ENCODE measurements at regions not wholly inside any gene's neighbourhood (a gene's known extent, or its start where the extent isn't known, plus 50 kb on each side); places are given as distances from the start of the nearest gene placed in this dataset.
A peak's percentile ranks its signal among the peaks of the same experiment; 100 is the strongest.

- Histone ChIP-seq H3K27me3 (no peaks in the 10 kb centered on the region), H3K27ac (peak overlapping the region; percentile 0 to 23), H3K36me3 (no peaks in the 10 kb centered on the region), H3K4me3 (no peak overlapping the region), H3K4me1 (no peaks in the 10 kb centered on the region), H3K9me3 (no peaks in the 10 kb centered on the region)
- DNase-seq (ENCODE audit: low spot score in 2 of 2), result no peak
- intact Hi-C loops (cut with DNase I), result no loop called here
- no peak for TF ChIP-seq CTCF (IDR thresholded peaks at IDR 0.05)
Observed at GRCh38 chrX:13152518-13153185, 108.2 kb upstream of the FAM9C start.

DNA sequence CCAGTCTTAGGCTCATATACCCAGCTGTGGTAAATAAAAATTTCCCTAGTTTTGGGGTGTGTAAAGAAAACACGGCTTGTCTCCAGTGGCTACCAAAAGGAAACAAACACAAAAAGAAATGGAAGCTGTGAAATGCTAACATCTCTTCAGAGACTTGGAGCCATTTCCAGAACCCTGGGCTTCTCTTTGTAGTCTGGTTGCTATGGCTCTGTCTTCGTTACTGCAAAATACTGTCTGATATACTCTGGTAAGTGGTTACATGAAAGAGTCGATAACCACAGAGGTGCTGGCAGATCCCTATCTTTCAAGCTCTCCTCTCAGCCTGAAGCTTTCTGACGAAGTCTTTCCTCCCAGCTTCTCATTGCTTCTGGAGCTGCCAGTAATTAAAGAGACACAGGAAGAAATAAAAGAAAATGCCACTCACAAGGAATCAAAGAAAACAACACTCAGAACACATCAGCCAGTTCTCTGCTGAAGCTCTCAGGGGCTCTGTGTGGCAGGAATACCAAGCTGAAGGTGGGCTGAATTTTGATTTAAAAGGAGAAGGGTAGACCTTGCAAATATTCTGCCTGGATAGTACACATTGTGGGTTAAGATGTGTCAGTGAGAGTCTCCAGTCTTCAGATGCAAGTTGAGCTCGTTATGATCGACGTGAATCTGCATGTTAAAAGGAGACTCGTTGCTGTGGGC lies 107.6 kb upstream of the FAM9C start:
- no peak for DNase-seq (ENCODE audit: low spot score in 2 of 2)
- intact Hi-C loops (cut with DNase I), result no loop called here
- Histone ChIP-seq H3K27me3 (no peaks in the 10 kb centered on the region), H3K4me1 (no peaks in the 10 kb centered on the region), H3K36me3 (no peaks in the 10 kb centered on the region), H3K4me3 (no peak overlapping the region), H3K27ac (peak overlapping the region; percentile 0 to 23), H3K9me3 (no peaks in the 10 kb centered on the region)
- no peak for TF ChIP-seq CTCF (IDR thresholded peaks at IDR 0.05)

DNA sequence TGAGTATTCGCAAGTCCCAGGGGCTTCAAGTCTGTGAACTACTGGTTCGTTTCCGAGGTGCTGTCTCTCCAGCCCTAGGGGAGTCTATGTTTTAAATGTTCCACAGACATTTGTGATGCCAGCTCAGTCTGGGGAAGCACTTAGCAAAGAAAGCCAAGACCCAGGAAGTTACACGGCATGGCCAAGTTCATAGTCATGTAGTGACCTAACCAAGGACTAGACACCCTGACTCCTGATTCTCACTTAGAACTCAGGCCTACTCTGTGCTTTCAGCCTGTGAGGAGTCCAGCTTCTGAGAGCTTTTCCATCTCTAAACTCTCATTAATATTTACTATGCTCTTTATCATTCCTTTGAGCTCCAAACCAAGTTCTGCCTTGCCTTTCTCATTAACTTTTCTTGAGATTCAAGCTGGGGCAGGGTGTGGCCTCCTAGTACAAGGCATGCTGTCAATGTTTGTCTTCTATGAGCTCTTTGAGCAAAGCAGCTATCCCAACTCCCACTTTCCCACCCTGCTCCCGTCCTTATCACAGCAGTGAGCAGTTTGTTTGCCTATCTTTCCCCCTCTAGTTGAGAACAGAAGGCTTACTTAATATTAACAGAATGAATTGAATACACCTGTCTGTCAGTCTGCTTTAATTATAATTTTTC lies 105.4 kb upstream of the FAM9C start:
- Histone ChIP-seq H3K36me3 (no peaks in the 10 kb centered on the region), H3K27me3 (no peaks in the 10 kb centered on the region), H3K4me1 (no peaks in the 10 kb centered on the region), H3K4me3 (no peak overlapping the region), H3K9me3 (no peaks in the 10 kb centered on the region), H3K27ac (peak overlapping the region; percentile 32 to 41)
- no peak for DNase-seq (ENCODE audit: low spot score in 2 of 2)
- TF ChIP-seq CTCF (IDR thresholded peaks at IDR 0.05), result no peak
- intact Hi-C loops (cut with DNase I), result no loop called here

GRCh38 chrX:13147733-13148132 lies 103.3 kb upstream of the FAM9C start:
- H3K27me3 ChIP-seq, result no peaks in the 10 kb centered on the region
- H3K4me3 ChIP-seq, result no peak overlapping the region
- no peak for DNase-seq (ENCODE audit: low spot score in 2 of 2)
- H3K27ac ChIP-seq, result no peak overlapping the region
- H3K9me3 ChIP-seq, result no peaks in the 10 kb centered on the region
- H3K36me3 ChIP-seq, result no peaks in the 10 kb centered on the region
- intact Hi-C loops (cut with DNase I), result no loop called here
- H3K4me1 ChIP-seq, result no peaks in the 10 kb centered on the region
- TF ChIP-seq CTCF (IDR thresholded peaks at IDR 0.05), result no peak

GRCh38 chrX:13147147-13147546 lies 102.7 kb upstream of the FAM9C start:
- no peak for DNase-seq (ENCODE audit: low spot score in 2 of 2)
- H3K27me3 ChIP-seq, result no peaks in the 10 kb centered on the region
- H3K4me3 ChIP-seq, result no peak overlapping the region
- intact Hi-C loops (cut with DNase I), result no loop called here
- TF ChIP-seq CTCF (IDR thresholded peaks at IDR 0.05), result no peak
- no peaks in the 10 kb centered on the region for H3K9me3 ChIP-seq
- H3K4me1 ChIP-seq, result no peaks in the 10 kb centered on the region
- no peaks in the 10 kb centered on the region for H3K36me3 ChIP-seq
- no peak overlapping the region for H3K27ac ChIP-seq

Data from ascending aorta (tissue), 2 donors.